Body of pancreas (tissue), 4 donors: ENCODE measurements at regions not wholly inside any gene's neighbourhood (a gene's known extent, or its start where the extent isn't known, plus 50 kb on each side); places are given as distances from the start of the nearest gene placed in this dataset.
A peak's percentile ranks its signal among the peaks of the same experiment; 100 is the strongest.

ENCODE experiments used
- ATAC-seq: fragments of 150-250 bp; one replicate; pipeline ENCODE4 v1.9.1; 2016
- DNase-seq, 4 donors: peaks; one replicate each; pipeline ENCODE4 v3.0.0-alpha.2; 2019
- H3K27ac ChIP-seq, 4 donors: fragments of 200-600 bp; sonication (generic); 1 replicate in 3 of 4; 2 replicates in 1 of 4; pipeline versions ENCODE4 v1.5.1 to v1.6.1; 2016 to 2019; ENCODE audit warnings: mild to moderate bottlenecking in 1 of 4, mixed read lengths in 1 of 4, moderate library complexity in 1 of 4
- H3K27me3 ChIP-seq, 2 donors: fragments of 200-600 bp; sonication (generic); one replicate each; pipeline ENCODE4 v1.6.0; 2016; ENCODE audit warnings: mild to moderate bottlenecking in 1 of 2
- H3K36me3 ChIP-seq, 2 donors: fragments of 200-600 bp; sonication (generic); replicated peaks in 1 of 2; 2 replicates each; pipeline ENCODE4 v1.5.1; 2016; ENCODE audit warnings: low read depth in 2 of 2; ENCODE audit not compliant: insufficient read depth in 1 of 2
- H3K4me1 ChIP-seq: fragments of 200-600 bp; sonication (generic); one replicate; pipeline ENCODE4 v1.6.0; 2016
- H3K4me3 ChIP-seq, 2 donors: fragments of 200-600 bp; sonication (generic); 1 replicate in 1 of 2; 2 replicates in 1 of 2; pipeline ENCODE4 v1.5.1; 2016 to 2019
- H3K9me3 ChIP-seq, 3 donors: fragments of 200-600 bp; sonication (generic); 1 replicate in 2 of 3; 2 replicates in 1 of 3; pipeline ENCODE4 v1.5.1; 2016
- CTCF ChIP-seq, 7 experiments: fragments of 450-650 bp in 4 of 7; fragments of 200-600 bp in 3 of 7; sonication (generic) in 3 of 7; IDR thresholded peaks; one replicate each; pipeline ENCODE4 v1.5.1; 2016 to 2019; ENCODE audit warnings: antibody characterized with exemption in 7 of 7
- POLR2A ChIP-seq, 3 donors: fragments of 450-650 bp; IDR thresholded peaks; one replicate each; pipeline ENCODE4 v1.6.1; 2016; ENCODE audit warnings: antibody characterized with exemption in 3 of 3, mild to moderate bottlenecking in 2 of 3
- WGBS, 2 donors: methylation state at CpG; one replicate each; pipeline ENCODE4 v1.1.5; 2017; 5-methylcytosine and 5-hydroxymethylcytosine counted together
- intact Hi-C: fragments of 100-400 bp; cut with DNase I; formaldehyde crosslinking; loops from one replicate; pipeline ENCODE4 v1.15.1; 2023

- ATAC-seq (no peak), DNase-seq (no peak)
- 76 to 82% methylated on average over 3 of the region's 3 CpGs for WGBS, 2 donors
Measured at GRCh38 chr11:82326853-82327252, 406.8 kb downstream of the FAM181B start.

GRCh38 chr11:82321206-82321605, 412.5 kb downstream of the FAM181B start:
- 43 to 59% methylated on average over 6 of the region's 6 CpGs for WGBS, 2 donors
- intact Hi-C loops, result no loop called here
- H3K4me3 ChIP-seq, result no peak overlapping the region
- no peaks in the 10 kb centered on the region for H3K4me1 ChIP-seq
- DNase-seq, result no peak
- no peak for TF ChIP-seq POLR2A (IDR thresholded peaks at IDR 0.05)
- no peak for TF ChIP-seq CTCF (IDR thresholded peaks at IDR 0.05)
- H3K27me3 ChIP-seq, result no peaks in the 10 kb centered on the region
- no peak for ATAC-seq
- H3K36me3 ChIP-seq, result no peaks in the 10 kb centered on the region
- H3K27ac ChIP-seq, result no peak overlapping the region
- H3K9me3 ChIP-seq, result no peaks in the 10 kb centered on the region

More at GRCh38 chr11:82326853-82327252, 406.8 kb downstream of the FAM181B start:
- Histone ChIP-seq H3K9me3 (no peaks in the 10 kb centered on the region), H3K27ac (no peak overlapping the region), H3K27me3 (no peaks in the 10 kb centered on the region), H3K4me3 (no peak overlapping the region), H3K36me3 (no peaks in the 10 kb centered on the region), H3K4me1 (no peaks in the 10 kb centered on the region)
- intact Hi-C loops, result no loop called here
- no peak for TF ChIP-seq CTCF (IDR thresholded peaks at IDR 0.05)
- no peak for TF ChIP-seq POLR2A (IDR thresholded peaks at IDR 0.05)

GRCh38 chr11:82315093-82315492, 418.6 kb downstream of the FAM181B start:
- Histone ChIP-seq H3K36me3 (no peaks in the 10 kb centered on the region), H3K27ac (no peak overlapping the region), H3K27me3 (no peaks in the 10 kb centered on the region), H3K9me3 (no peaks in the 10 kb centered on the region), H3K4me3 (no peak overlapping the region), H3K4me1 (no peaks in the 10 kb centered on the region)
- DNase-seq (peak; percentile 34 to 61 (median 38)), ATAC-seq (peak; percentile 63)
- TF ChIP-seq POLR2A (IDR thresholded peaks at IDR 0.05) (no peak), CTCF (IDR thresholded peaks at IDR 0.05) (peak in 6 of 7 experiments; percentile 11 to 47 (median 30))
- intact Hi-C loops, result no loop called here
- 17 to 20% methylated on average over 4 of the region's 4 CpGs for WGBS, 2 donors

- no peak overlapping the region for H3K4me3 ChIP-seq
- no peaks in the 10 kb centered on the region for H3K9me3 ChIP-seq
- TF ChIP-seq POLR2A (IDR thresholded peaks at IDR 0.05) (no peak), CTCF (IDR thresholded peaks at IDR 0.05) (no peak)
- no peaks in the 10 kb centered on the region for H3K4me1 ChIP-seq
- intact Hi-C loops, result no loop called here
- 9 to 11% methylated on average over 2 of the region's 2 CpGs for WGBS, 2 donors
- H3K27me3 ChIP-seq, result no peaks in the 10 kb centered on the region
- no peaks in the 10 kb centered on the region for H3K36me3 ChIP-seq
- no peak overlapping the region for H3K27ac ChIP-seq
- DNase-seq, result no peak
- no peak for ATAC-seq
Measured at GRCh38 chr11:82308979-82309378, 424.7 kb downstream of the FAM181B start.

GRCh38 chr11:82305123-82305522, 428.5 kb downstream of the FAM181B start:
- Histone ChIP-seq H3K27me3 (no peaks in the 10 kb centered on the region), H3K4me3 (no peak overlapping the region), H3K4me1 (no peaks in the 10 kb centered on the region), H3K36me3 (no peaks in the 10 kb centered on the region), H3K9me3 (no peaks in the 10 kb centered on the region), H3K27ac (no peak overlapping the region)
- 83 to 85% methylated on average over 1 of the region's 1 CpG for WGBS, 2 donors
- ATAC-seq (no peak), DNase-seq (no peak)
- intact Hi-C loops, result no loop called here
- TF ChIP-seq CTCF (IDR thresholded peaks at IDR 0.05), result no peak
- no peak for TF ChIP-seq POLR2A (IDR thresholded peaks at IDR 0.05)
